ENCODE measurements at regions not wholly inside any gene's neighbourhood (a gene's known extent, or its start where the extent isn't known, plus 50 kb on each side); places are given as distances from the start of the nearest gene placed in this dataset.

DNA sequence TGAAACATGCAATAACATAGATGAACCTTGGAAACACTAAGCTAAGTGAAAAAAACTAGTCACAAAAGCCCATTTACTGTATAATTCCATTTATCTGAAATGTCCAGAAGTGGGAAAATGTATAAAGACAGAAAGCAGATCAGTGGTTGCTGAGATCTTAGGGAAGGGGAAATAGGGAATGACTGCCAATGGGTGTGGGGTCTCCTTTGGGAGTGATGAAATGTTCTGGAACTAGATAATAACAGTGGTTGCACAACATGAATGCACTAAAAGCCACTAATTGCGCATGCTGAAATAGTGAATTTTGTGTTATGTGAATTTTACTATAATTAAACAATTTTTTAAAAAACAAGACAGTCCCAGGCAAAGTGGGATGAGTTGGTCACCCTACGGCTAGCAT, 472.8 kb downstream of the CCDC171 start:
- no peak for DNase-seq (ENCODE audit: low read depth)

DNA sequence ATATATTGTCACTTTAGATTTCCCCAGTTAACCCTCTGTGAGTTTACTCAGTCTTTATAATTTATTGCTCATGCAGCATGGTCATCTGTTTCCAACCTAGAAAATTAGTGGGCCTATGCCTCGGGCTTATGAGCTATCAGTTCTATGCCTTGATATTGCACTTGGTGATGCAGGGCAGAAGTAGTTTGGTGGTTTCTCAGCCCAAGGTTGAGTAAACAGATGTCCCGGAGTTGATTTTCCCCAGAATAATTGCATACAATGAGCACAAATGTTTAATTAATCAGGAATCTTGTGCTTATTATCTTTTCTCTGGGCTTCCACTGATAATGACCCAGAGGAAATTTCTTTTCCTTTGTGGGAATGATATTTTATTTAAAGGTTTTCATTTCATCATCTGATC, 474.0 kb downstream of the CCDC171 start:
- DNase-seq (ENCODE audit: low read depth) = no peak

DNA sequence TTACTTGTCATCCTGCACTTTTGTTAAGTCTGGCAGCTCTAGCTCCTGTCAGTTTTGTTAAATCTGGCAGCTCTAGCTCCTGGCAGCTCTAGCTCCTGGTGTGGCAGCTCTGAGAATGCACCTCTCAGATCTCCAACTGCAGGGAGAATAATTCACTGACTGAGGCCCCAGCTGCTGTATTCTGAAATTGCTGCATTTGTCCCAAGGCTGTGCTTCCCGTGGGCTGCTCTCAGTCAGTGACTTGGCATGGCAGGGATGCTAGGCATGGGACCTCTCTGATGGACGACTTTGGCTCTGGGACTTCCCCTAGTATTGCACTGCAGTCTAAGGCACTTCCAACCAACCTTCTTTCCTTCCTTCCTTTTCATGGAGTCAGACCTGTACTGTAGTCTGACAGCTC, 475.7 kb downstream of the CCDC171 start:
- no peak for DNase-seq (ENCODE audit: low read depth)

DNA sequence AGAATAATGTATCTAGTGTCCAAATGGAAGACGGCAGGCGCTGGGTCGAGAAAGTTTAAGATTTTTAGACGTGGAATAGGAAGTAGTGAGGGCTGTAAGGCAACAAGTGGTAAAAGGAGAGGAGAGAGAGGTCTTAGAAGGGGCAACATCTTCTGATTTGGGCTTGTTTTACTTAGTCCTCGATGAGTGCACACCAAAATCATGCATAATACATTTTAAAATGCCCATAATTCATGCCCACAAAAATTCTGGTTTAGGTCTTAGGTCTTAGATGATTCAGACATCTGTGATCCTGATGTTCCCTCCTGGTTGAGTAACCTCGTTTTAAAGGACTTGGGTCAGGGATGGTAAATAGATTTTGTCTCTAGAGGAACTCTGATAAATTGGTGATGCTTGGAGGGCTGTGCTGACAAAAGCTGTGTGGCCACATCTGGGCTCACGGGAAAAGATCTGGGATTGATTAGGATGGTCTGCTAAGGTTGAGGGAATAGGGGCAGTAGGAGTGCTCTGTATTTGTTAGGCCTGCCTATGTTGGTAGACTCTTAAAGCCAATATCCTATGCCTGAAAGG, 476.3 kb downstream of the CCDC171 start:
- peak; percentile 44 for DNase-seq (ENCODE audit: low read depth)

DNA sequence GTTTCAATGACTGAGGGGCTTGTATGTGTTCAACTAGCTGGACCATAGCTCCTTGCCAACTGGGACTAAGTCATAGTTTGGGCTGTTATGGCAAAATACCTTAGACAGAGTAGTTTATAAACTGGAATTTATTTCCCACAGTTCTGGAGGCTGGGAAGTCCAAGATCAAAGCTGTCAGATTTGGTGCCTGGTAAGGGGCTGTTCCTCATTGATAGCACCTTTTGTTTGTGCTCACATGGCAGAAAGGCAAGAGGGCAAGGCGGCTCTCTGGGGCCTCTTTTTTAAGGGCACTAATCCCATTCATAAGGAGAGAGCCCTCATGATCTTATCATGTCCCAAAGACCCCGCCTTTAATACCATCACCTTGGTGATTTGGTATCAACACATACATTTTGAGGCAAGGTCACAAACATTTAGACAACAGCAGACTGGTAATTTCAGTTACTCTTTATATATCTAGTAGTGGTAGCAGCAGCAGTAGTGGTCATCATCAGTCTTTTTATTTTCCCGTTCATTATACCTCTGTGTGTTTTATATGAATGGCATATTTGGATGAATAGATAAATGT, 477.0 kb downstream of the CCDC171 start:
- no peak for DNase-seq (ENCODE audit: low read depth)

DNA sequence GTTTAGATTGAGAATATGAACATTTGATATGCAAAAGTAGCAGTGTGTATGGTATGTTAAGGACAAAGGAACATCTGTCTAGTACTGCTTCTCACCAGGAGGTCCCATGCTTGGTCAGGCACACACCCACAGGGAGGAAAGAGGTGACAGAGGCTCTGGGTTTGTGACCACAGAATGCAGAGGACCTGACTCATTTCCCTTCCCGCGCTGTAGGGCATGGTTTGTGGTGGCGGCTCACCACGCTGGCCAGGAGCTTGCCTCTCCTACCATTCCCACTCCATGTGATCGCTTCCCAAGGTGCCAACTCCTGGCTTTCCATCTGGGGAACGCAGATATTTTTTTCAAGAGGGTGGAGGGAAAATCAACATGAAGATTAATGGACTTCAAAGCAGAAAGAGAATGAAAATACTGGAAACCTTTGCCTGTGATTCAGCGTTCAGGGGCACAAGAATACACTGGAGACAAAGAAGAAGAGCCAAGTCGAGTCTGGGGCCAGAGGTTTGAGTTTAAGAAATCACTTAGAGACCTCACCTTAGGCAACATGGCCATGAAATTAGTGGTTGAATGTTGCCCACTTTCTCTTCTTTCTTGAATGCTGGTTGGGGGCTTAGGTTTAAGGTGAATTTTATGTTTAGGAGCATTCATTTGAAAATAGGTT, 477.8 kb downstream of the CCDC171 start:
- peak; percentile 79 for DNase-seq (ENCODE audit: low read depth)

DNA sequence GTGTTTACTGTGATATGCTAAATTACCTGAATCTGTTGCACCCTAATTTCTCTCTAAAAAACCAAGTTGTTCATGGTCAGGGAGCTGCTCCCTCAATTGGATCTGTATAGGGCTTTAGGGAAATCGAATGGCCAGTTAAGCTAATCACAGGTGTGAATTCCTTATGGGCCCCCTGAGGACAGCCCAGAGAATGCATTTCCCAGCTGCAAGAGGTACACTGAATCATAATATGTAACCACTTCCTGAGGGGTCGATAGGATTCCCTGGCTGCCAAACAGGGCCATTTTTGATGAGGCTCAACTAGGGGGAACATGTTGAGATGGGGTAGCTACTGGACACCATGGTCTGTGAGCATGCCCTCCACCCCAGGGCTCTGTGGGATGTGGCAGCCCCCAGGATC, 478.6 kb downstream of the CCDC171 start:
- DNase-seq (ENCODE audit: low read depth) = no peak

DNA sequence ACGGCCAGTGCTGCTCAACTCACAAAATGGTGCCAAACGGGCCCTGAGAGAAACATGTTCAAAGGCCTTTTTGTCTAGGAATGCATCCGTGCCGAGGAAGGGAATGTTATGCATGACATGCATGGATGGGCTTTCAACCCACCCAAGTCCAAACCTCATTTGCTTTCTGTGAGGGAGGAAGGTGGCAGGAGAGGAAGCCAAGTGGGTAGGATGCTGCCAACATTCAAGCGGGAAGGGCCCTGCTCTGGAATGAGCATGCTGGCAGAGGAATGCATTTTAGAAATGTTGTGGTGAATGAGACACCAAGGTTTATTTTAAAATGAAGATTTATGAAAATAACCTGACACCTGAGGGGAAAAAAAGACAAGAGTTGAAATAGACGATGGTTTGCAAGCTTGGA, 479.1 kb downstream of the CCDC171 start:
- DNase-seq (ENCODE audit: low read depth) = no peak

DNA sequence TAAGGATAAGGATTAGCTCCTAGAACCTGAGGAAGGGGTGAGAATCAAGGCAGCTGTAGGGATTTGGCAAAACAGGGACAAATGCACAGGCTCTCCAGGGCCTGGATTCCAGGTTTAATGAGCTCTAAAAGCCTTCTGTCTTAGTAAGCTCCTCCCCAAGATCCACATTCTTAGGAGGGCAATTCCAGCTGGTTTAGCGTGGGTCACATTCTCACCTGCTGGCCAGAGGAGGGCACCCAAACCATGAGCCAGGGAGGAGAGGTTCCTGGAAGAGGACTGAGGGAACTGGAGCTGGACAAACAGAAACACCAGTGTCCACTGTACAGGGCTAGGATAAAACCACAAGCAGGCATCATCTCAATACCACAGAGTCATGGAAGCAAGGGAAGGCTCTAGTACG, 480.0 kb downstream of the CCDC171 start:
- no peak for DNase-seq (ENCODE audit: low read depth)

DNA sequence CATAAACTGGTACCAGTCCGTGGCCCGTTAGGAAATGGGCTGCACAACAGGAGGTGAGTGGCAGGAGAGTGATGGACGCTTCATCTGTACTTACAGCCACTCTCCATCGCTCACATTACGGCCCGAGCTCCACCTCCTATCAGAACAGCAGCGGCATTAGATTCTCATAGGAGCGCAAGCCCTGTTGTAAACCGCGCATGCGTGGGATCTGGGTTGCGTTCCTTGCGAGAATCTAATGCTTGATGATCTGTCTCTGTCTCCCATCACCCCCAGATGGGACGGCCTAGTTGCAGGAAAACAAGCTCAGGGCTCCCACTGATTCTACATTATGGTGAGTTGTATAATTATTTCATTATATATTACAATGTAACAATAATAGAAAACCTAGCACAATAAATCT, 480.4 kb downstream of the CCDC171 start:
- no peak for DNase-seq (ENCODE audit: low read depth)

DNA sequence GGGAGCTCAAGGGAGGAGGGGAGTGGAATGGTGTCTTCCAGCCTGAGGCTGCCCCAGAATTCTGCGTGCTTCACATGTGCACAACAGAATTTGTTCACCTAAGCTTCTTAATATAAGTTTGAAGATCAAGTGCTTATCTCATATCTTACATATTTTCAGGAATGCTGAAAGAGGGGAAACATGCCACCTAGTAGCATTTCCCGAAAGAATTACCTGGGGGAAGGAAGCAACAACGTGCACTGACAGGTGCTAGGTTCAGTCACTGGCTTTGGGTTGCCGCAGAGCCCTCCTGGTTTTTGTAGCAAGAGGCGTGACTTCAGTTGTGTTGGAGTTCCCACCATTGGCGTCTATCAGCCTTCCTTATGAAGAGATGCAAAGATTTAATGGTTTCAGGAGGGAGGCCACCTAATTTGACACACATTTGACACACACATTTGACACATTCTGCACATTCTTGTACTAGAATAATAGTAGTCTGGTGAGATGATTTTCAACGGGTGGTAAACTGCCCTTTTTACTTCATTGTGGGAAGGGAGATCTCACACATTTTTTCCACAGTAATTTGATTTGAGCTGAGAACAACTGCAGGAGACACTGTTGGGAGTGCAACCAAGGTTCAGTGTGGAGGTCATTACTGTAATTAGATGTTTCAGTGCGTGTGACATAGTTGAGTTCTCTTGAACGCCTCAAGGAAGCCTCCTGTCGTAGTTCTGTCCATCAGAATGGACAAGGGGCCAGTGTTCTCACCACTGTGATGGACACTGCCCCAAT, 481.3 kb downstream of the CCDC171 start:
- DNase-seq (ENCODE audit: low read depth) = no peak

DNA sequence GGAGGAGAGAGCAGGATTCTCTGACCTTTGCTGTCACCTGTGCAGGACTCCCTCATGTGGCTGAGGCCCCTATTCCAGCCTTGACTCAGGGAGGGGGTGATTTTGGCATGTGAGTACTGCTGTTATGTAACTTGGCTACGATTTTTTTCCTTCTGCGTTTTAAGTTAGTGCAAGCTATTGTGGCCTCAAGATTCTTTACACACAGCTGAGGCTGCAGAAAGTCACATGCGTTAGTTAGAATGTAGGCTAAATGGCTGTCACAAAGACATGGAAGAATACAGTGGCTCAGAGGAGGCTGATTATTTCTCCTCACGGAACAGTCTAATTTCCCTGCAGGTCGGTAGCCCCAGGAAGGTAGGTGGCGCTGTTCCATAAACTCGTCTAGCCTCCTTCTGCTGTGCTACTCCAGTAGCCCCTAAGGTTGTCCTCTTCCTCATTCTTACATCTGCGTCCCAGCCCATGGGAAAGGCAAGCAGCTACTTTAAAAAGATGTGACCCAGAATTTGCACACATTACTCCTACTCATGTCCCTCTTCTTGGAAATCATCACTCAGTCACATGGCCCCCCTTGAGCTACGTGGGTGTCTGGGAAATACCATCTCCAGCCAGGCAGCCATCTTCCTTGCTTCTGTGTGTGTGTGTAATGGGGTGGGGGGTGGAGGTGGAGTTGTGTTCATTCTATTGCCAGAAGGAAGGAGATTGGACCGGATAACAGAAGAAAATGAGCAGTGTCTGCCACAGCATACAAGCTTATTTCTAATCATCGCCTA, 486.6 kb downstream of the CCDC171 start:
- no peak for DNase-seq (ENCODE audit: low read depth)

DNA sequence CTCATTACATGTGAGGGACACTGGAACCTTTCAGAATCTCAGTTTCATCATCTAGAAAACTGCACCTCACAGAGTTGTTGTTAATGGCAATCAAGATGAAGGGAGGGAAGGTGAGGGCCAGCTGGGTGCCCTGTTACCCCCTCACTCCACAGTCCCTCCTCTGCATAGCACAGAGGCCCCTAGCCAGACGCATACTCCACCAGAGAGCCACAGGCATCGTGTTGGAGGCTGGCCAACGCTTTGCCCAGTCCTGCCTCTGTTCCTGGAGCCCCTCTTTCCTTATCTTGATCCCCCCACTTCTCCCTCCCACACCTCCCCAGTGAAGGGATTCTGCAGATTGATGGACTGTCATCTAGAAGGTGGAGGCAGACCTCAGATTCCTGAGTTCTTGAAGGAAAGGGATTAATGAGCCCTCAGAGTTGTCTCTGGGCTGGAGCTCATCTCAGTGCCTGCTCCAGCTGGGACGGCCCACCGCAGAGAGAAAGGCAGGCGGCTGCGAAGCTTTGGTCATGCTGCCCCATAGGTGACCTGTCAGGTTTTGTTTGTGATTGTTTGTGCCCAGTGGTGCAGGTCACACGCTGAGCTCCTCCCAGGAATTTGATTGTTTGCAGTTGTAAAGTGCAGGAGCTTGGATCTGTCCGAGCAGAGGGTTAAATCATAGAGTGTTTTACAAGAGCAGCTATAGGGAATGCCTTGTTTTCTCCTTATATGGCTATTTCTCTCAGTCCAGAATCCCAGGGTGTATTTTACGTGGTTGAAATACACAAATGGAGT, 487.3 kb downstream of the CCDC171 start:
- DNase-seq (ENCODE audit: low read depth) = no peak

DNA sequence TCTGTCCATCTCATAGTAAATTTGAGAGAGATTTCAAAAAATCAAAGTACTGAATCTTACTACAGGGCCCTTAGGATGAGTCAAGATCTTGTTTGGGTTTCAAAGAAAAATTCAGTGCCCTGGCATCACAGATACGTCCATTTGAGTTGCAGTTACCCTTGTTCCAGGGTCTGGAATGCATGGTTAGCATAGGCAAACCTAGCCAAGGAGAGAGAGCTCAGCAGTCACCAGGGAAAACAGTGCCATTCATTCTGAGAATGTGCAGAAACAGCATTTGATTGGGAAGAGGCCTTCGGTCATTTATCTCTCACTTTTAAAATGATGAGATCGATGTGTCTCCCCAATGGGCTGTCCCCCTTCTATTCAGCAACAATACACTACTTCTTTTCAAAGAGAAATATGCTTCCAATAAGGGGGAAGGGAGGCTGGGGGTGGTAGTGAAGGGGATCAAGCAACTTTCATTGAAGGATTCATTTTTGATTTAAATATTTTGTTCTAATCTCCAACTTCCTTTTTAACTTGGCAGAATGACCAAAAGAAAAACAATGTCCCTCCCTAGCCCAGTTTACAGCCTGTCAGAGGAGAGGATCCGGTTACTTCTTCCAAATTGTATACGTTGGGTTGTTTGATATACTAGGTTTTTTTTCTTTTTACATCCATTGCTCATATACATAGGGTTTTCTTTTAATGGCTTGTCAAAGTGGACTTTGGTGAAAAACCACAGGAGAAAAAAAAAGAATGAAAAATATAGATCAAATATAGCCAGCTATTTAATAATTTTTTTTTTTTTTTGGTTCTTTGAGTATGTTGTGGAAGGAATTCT, 491.1 kb downstream of the CCDC171 start:
- DNase-seq (ENCODE audit: low read depth) = no peak

DNA sequence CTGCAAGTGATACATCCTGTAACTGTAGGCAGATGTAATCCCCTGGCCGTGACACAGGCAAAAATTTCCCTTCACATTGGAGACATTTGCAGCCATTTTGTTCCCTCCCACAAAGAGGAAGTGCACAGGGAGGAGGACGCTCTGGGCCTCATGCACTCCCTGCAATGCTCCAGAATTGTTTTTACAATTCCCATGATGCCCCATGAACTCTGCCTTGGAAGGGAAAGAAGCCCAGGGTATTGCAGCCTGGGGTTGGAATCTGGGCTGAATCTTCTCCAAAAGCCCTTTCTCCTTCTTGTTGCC, 491.7 kb downstream of the CCDC171 start:
- peak; percentile 42 for DNase-seq (ENCODE audit: low read depth)

DNA sequence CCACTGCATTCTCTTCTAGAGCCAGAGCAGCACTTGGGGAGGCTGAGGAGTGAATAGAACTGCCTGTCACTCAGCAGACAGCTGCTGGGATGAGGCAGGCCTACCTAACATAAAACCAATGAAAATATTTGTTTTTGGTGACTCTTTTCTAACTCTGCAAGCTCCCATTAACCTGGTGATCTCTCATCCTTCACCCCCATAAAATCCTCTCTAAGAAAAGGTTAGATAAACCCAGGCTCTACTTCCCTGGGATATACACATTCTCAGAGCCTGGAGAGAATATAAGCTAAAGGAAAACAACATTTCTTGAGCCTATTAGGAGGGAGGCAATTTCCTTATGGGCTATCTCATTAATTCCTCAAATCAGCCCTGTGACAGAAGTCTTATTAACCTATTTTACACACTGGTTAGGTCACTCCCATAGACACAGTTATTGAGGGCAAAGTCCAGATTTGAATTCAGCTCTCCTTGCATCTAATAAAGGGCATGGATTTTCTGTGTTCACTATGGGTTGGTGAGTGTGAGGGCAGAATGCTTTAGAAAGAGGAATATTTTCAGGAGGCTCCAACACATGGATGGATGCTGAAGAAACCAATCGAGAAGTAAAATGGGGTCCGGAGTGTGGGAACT, 492.9 kb downstream of the CCDC171 start:
- DNase-seq (ENCODE audit: low read depth) = no peak

DNA sequence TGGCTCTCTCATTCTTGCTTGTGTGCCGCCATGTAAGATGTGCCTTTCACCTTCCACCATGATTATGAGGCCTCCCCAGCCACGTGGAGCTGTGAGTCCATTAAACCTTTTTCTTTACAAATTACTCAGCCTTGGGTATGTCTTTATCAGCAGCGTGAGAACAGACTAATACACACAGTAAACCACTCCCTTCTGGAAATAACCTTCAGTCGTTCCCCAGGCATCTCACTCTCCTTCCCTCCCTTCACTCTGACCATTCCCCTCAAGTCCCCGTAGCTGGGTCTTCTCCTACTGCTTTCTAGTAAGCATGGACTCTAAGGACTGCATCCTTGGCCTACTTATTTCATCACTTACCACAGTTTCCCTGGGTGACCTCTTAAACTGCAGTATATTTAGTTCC, 493.9 kb downstream of the CCDC171 start:
- no peak for DNase-seq (ENCODE audit: low read depth)

DNA sequence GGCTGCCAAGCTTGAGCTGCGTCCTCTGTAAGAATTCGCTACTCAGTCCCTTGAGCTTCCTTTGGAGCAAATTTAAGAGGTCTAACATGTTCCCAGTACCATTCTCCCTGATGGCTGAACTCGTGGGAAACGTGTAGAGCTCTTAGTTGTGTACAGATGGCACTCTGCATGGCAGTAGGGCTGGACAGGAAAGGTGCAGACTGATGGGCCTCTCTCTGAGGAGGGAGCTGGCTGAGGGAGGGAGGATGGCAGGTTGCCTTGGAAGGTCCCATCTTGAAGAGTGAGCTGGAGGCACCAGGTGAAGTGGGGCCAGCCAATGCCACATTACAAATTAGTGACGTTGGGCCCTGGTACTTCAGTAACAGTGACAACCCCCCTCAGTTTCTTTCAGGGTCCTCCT, 495.3 kb downstream of the CCDC171 start:
- no peak for DNase-seq (ENCODE audit: low read depth)

DNA sequence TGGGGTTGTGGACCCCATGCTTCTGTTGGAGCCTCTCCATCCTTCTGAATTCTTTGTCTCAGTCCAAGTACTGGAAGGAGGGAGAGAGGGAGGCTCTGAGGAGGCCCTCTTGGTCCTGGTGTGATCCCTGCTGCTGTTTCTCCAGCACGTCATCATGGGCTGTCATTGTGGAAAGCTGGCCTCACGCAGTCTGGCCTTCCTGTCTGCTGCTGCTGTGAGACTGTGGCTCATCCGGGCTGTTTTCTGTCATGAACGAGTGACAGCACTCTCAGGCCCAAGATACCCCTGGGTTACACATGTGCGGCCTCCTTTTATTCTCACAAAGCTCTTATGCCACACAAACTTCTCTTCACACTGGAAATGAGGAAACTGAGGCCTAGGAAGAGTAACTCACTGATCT, 499.3 kb downstream of the CCDC171 start:
- no peak for DNase-seq (ENCODE audit: low read depth)

DNA sequence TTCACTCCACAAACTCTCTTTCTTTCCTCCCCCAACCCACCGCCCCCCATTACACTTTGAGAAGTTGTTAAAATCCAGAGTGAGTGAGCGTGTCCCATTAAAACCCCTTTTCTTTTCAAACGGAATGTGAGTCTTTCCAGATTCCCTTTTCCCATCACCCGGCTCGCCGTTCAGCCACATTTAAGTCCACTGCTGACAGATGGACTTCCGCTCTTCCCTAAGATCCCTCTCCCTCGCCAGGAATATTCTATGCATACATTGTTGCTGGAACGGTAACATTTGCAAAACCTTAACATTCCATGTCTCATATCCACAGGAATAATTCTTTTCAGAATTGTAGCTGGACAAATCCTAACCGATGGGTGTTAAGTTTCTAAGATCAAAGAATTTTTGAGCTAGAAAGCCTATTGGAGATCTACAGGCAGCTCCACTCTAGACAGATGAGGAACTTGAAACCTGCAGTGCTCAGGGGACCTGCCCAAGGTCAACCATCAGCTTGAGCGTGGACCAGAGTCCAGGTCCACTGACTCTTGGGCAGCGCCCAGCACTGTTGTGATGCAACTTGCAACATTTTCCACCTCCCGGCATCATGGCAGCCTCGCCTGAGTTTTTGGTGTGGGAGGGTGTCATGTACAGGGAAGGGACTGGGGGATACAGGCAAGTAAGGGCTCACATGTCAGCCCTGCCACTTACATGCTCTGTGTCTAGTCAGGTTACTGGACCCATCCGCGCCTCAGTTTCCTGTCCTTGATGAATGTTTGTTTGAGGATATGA, 500.1 kb downstream of the CCDC171 start:
- DNase-seq (ENCODE audit: low read depth) = no peak
